NT2/D1 (cell line): ENCODE measurements at regions not wholly inside any gene's neighbourhood (a gene's known extent, or its start where the extent isn't known, plus 50 kb on each side); places are given as distances from the start of the nearest gene placed in this dataset.

ENCODE experiments used
- DNase-seq: peaks from one replicate; pipeline ENCODE4 v3.0.0-alpha.2; 2011; ENCODE audit warnings: low read depth, low spot score
- H3K27me3 ChIP-seq: 2 replicates; pipeline ENCODE4 v1.6.0; 2011; ENCODE audit warnings: mild to moderate bottlenecking; ENCODE audit not compliant: insufficient read length, insufficient read depth
- H3K36me3 ChIP-seq: 2 replicates; pipeline ENCODE4 v1.6.1; 2011; ENCODE audit warnings: mild to moderate bottlenecking, low read length, mixed read lengths; ENCODE audit not compliant: insufficient read depth, insufficient read length
- H3K4me1 ChIP-seq: 2 replicates; pipeline ENCODE4 v1.5.1; 2011; ENCODE audit not compliant: insufficient read depth, insufficient read length
- H3K4me3 ChIP-seq: 2 replicates; pipeline ENCODE4 v1.5.1; 2011; ENCODE audit warnings: low read depth; ENCODE audit not compliant: insufficient read length
- H3K9ac ChIP-seq: 2 replicates; pipeline ENCODE4 v1.6.0; 2011; ENCODE audit warnings: low read depth; ENCODE audit not compliant: insufficient read length
- H3K9me3 ChIP-seq: 2 replicates; pipeline ENCODE4 v1.5.1; 2011; ENCODE audit warnings: mild to moderate bottlenecking, low read length; ENCODE audit not compliant: insufficient read depth
- SUZ12 ChIP-seq: IDR thresholded peaks from 2 replicates; pipeline ENCODE4 v1.6.1; 2011; ENCODE audit not compliant: insufficient read length, insufficient read depth; ENCODE audit errors: extremely low read depth
- YY1 ChIP-seq: IDR thresholded peaks from 2 replicates; pipeline ENCODE4 v1.6.1; 2011; ENCODE audit not compliant: insufficient read length, insufficient read depth
- ZNF274 ChIP-seq: IDR thresholded peaks from 2 replicates; pipeline ENCODE4 v1.6.1; 2011; ENCODE audit warnings: mild to moderate bottlenecking, low read depth, low read length

DNA sequence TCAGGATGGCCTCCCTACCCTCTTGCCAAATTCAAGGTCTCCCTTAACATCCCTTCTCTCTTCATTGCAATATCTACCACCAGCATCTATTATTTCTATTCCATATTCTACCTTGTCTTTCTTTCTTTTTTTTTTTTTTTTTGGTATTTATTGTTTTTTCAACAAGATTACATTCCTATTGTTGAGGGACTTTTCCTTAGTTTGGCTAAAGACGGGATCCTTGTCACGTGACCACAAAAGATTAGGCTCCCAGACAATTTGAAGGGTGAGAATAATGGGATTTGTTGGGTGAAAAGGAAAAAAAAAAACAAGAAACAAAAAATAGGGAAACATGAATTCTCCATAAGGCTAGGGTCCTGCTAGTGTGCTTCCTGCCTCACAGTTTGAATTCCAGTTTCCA is 124.3 kb upstream of the MCHR2 start:
- Histone ChIP-seq H3K4me1 (no peaks in the 10 kb centered on the region), H3K4me3 (no peak overlapping the region), H3K9ac (no peak overlapping the region), H3K9me3 (no peaks in the 10 kb centered on the region), H3K36me3 (no peaks in the 10 kb centered on the region), H3K27me3 (no peaks in the 10 kb centered on the region)
- TF ChIP-seq ZNF274 (no peak), YY1 (no peak)
- no peak for DNase-seq

DNA sequence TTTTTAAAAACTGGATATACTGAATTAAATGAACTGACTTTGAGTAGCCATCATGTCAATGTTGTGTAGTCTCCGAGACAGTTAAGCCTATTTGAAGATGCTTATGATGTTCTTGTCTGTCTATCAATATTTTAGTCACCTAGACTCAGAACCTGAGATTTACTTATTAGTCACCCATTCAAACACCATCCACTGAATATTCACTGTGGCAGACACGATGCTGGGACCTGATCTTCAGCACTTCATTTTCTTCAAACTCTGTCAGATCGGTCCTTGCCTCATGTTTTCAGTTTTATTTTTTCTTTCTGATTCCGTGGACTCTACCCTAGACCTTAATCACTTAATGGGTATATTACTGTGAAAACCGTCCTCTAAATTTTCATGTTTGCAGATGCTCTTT is 123.7 kb upstream of the MCHR2 start:
- Histone ChIP-seq H3K4me1 (no peaks in the 10 kb centered on the region), H3K4me3 (no peak overlapping the region), H3K9me3 (no peaks in the 10 kb centered on the region), H3K36me3 (no peaks in the 10 kb centered on the region), H3K27me3 (no peaks in the 10 kb centered on the region), H3K9ac (no peak overlapping the region)
- no peak for DNase-seq
- no peak for TF ChIP-seq YY1
- no peak for TF ChIP-seq SUZ12
- TF ChIP-seq ZNF274, result no peak

GRCh38 chr6:100116411-100117194 is 122.6 kb upstream of the MCHR2 start:
- H3K27me3 ChIP-seq, result no peaks in the 10 kb centered on the region
- no peak for TF ChIP-seq SUZ12
- no peak for TF ChIP-seq ZNF274
- TF ChIP-seq YY1, result no peak
- H3K9me3 ChIP-seq, result no peaks in the 10 kb centered on the region
- peak; percentile 56 for DNase-seq
- H3K4me1 ChIP-seq, result no peaks in the 10 kb centered on the region
- H3K9ac ChIP-seq, result no peak overlapping the region
- no peak overlapping the region for H3K4me3 ChIP-seq
- no peaks in the 10 kb centered on the region for H3K36me3 ChIP-seq

DNA sequence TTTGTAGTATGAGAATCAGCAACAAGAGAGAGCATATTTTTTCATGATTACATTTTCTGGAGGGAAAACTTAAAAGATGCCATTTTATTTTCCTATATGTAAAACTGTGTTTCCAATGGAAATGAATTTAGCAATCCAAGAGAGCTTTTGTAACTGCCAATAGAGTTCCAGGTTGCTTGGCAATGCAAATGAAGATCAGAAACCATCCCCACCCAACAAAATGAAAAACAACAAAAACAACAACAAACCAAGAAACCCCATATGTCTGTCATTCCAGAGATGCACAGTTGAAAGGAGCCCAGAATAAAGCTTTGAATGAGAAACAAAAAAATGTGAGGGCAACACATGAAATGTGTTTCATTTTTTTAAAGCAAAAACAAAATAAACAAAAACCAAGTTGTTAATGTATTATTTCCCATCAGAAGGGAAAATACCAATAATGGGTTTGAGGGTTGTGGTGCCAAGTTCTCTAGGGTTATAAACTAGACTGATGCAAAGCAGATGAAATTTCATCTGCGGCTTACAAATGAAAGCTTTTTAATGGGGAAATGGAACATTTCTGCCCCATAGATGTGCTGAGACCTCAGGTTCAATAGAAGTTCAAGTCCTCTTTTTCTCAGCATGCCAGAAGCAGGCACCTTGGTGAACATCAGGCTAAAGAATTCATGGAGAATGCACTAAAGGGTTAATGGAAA is 121.5 kb upstream of the MCHR2 start:
- Histone ChIP-seq H3K9me3 (no peaks in the 10 kb centered on the region), H3K9ac (no peak overlapping the region), H3K27me3 (no peaks in the 10 kb centered on the region), H3K4me3 (no peak overlapping the region), H3K36me3 (no peaks in the 10 kb centered on the region), H3K4me1 (no peaks in the 10 kb centered on the region)
- TF ChIP-seq YY1 (no peak), SUZ12 (no peak), ZNF274 (no peak)
- DNase-seq, result no peak

- Histone ChIP-seq H3K27me3 (no peaks in the 10 kb centered on the region), H3K4me1 (no peaks in the 10 kb centered on the region), H3K36me3 (no peaks in the 10 kb centered on the region), H3K9me3 (no peaks in the 10 kb centered on the region), H3K9ac (no peak overlapping the region), H3K4me3 (no peak overlapping the region)
- no peak for TF ChIP-seq YY1
- TF ChIP-seq ZNF274, result no peak
- no peak for TF ChIP-seq SUZ12
- DNase-seq, result no peak
These were observed 119.0 kb upstream of the MCHR2 start for GRCh38 chr6:100112855-100113508.

DNA sequence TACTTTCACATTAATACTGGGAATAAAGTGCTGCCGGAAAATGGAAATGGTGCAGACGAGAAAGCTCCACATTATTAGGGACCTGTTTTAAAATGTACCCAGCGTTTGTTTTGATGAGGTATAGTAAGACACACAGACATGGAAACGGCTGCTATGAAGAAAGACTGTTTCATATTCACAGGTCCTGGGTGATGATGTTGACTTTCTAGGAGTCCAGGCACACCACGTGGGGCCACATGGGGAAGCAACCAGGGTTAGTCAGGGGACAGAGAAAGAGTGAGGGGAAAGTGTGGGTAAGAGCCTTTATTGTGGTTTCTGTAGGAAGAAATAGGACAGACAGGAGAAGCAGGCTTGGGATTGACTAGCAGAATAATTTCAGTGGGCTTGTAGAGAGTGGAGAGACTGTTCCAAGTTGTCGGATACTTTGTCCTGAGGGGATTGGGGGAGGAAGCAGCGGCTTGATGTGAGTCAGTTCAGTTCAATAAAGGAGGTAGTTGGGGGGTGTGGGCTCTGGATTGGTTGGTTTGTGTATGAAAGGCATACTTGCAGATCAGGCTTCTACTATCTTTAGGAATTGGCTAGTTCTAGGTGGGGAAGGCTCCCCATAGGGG is 112.0 kb upstream of the MCHR2 start:
- no peak overlapping the region for H3K9ac ChIP-seq
- H3K36me3 ChIP-seq, result no peaks in the 10 kb centered on the region
- H3K9me3 ChIP-seq, result no peaks in the 10 kb centered on the region
- H3K27me3 ChIP-seq, result no peaks in the 10 kb centered on the region
- no peaks in the 10 kb centered on the region for H3K4me1 ChIP-seq
- TF ChIP-seq SUZ12, result no peak
- TF ChIP-seq ZNF274, result no peak
- no peak for TF ChIP-seq YY1
- no peak overlapping the region for H3K4me3 ChIP-seq
- no peak for DNase-seq

DNA sequence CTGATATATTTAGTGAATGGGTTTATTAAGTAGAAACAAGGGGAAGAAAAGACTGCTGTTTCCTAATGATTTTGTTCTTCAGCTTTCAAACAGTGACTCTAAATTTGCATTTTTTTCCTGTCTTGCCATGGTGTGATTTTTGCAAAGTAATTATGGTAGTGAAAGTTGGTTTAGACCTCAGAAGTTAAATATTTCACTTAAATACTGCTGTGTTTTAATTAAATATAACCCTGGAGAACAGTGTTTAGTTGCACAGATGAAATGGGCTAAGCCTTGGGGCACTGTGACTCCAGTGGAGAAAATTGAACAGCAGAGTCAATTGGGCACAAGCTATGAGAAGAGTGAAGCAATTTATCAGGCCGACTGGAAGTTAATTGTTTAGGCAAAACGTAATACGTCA is 111.1 kb upstream of the MCHR2 start:
- H3K4me3 ChIP-seq, result no peak overlapping the region
- no peaks in the 10 kb centered on the region for H3K36me3 ChIP-seq
- TF ChIP-seq YY1 (no peak), ZNF274 (no peak), SUZ12 (no peak)
- no peaks in the 10 kb centered on the region for H3K9me3 ChIP-seq
- no peaks in the 10 kb centered on the region for H3K4me1 ChIP-seq
- H3K27me3 ChIP-seq, result no peaks in the 10 kb centered on the region
- no peak for DNase-seq
- H3K9ac ChIP-seq, result no peak overlapping the region
